KMS-11 (cell line): ENCODE measurements at regions not wholly inside any gene's neighbourhood (a gene's known extent, or its start where the extent isn't known, plus 50 kb on each side); places are given as distances from the start of the nearest gene placed in this dataset.

ENCODE experiments used
- H2AFZ ChIP-seq: fragments of 200-600 bp; sonication (generic); 2 replicates; pipeline ENCODE4 v1.6.1; 2016; ENCODE audit warnings: antibody characterized with exemption, mixed run types, low read depth
- H3K27ac ChIP-seq: fragments of 200-600 bp; sonication (generic); 2 replicates; pipeline ENCODE4 v1.6.1; 2016; ENCODE audit warnings: mild to moderate bottlenecking, mixed run types
- H3K27me3 ChIP-seq: fragments of 200-600 bp; sonication (generic); 2 replicates; pipeline ENCODE4 v1.6.1; 2017; ENCODE audit warnings: mild to moderate bottlenecking, low read depth, mixed run types, moderate library complexity; ENCODE audit not compliant: insufficient read depth
- H3K36me3 ChIP-seq: fragments of 200-600 bp; sonication (generic); 2 replicates; pipeline ENCODE4 v1.6.1; 2017; ENCODE audit warnings: mild to moderate bottlenecking, mixed run types; ENCODE audit not compliant: insufficient read depth
- H3K4me1 ChIP-seq: fragments of 200-600 bp; sonication (generic); 2 replicates; pipeline ENCODE4 v1.6.1; 2016; ENCODE audit warnings: mild to moderate bottlenecking, low read depth, mixed run types; ENCODE audit not compliant: poor library complexity, severe bottlenecking
- H3K4me2 ChIP-seq: fragments of 200-600 bp; sonication (generic); 2 replicates; pipeline ENCODE4 v1.7.0; 2016; ENCODE audit warnings: mild to moderate bottlenecking, mixed run types
- H3K4me3 ChIP-seq: fragments of 200-600 bp; sonication (generic); IDR thresholded peaks from 2 replicates; pipeline ENCODE4 v1.6.1; 2017; ENCODE audit warnings: low read depth, low read length, mixed read lengths; ENCODE audit not compliant: insufficient read depth
- H3K79me2 ChIP-seq: fragments of 200-600 bp; sonication (generic); 2 replicates; pipeline ENCODE4 v1.6.1; 2016; ENCODE audit warnings: low read depth, mixed run types; ENCODE audit not compliant: insufficient read depth
- H3K9ac ChIP-seq: fragments of 200-600 bp; sonication (generic); 2 replicates; pipeline ENCODE4 v1.6.1; 2016; ENCODE audit warnings: mild to moderate bottlenecking, mixed run types
- H4K20me1 ChIP-seq: fragments of 200-600 bp; sonication (generic); 2 replicates; pipeline ENCODE4 v1.6.1; 2016; ENCODE audit warnings: mild to moderate bottlenecking, mixed run types; ENCODE audit not compliant: insufficient read depth
- TF ChIP-seq, protein P1 (sequence below): fragments of 200-600 bp; sonication (generic); conservative IDR thresholded peaks from 2 replicates; pipeline ENCODE4 v1.6.1; 2017; ENCODE audit warnings: low read depth, mild to moderate bottlenecking, antibody characterized with exemption, low read length, moderate library complexity, mixed read lengths

DNA sequence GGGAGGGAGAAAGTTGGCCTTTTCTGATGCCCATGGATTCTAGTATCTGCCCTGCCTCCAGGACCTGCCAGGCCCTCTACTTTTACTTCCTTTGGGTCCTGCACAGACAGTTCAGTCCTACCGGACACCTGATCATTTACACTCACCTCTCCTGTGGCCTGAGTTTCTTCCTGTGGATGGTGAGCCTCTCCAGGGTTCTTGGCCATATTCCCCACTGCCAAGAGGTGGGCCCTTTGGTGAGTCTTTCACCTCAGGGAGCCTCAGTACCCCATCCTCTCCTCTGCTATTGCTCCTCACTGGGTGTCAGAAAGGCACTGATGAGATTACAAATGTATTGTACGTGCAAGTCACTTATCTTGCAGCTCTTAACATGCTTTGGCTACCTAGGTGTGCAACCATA lies 81.4 kb upstream of the ETV3 start:
- Histone ChIP-seq H3K9ac (no peak overlapping the region), H3K27me3 (no peaks in the 10 kb centered on the region), H3K79me2 (no peaks in the 10 kb centered on the region), H3K36me3 (no peaks in the 10 kb centered on the region), H4K20me1 (no peaks in the 10 kb centered on the region), H3K4me2 (no peak overlapping the region), H3K4me3 (no peak overlapping the region), H2AFZ (no peak overlapping the region), H3K27ac (no peak overlapping the region), H3K4me1 (no peaks in the 10 kb centered on the region)
- TF ChIP-seq, protein P1, sequence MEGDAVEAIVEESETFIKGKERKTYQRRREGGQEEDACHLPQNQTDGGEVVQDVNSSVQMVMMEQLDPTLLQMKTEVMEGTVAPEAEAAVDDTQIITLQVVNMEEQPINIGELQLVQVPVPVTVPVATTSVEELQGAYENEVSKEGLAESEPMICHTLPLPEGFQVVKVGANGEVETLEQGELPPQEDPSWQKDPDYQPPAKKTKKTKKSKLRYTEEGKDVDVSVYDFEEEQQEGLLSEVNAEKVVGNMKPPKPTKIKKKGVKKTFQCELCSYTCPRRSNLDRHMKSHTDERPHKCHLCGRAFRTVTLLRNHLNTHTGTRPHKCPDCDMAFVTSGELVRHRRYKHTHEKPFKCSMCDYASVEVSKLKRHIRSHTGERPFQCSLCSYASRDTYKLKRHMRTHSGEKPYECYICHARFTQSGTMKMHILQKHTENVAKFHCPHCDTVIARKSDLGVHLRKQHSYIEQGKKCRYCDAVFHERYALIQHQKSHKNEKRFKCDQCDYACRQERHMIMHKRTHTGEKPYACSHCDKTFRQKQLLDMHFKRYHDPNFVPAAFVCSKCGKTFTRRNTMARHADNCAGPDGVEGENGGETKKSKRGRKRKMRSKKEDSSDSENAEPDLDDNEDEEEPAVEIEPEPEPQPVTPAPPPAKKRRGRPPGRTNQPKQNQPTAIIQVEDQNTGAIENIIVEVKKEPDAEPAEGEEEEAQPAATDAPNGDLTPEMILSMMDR, result no peak

DNA sequence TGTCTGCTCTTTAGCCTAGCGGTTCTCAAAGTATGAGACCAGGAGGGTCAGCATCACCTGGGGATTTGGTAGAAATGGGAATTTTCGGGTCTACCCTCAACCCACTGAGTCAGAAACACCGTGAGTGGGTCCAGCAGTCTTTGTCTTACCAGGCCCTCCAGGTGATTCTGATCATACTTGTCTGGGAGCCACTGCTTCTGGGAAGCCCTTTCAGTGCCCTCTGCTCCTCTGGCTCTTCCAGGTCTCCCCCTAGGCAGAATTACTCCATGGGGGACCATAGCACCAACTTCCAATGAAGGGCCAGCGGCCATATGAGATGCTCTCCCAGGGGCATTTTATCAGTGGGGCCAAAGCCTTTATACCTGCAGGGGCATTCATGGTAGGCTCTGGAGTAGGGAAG lies 81.0 kb upstream of the ETV3 start:
- H2AFZ ChIP-seq, result no peak overlapping the region
- H3K79me2 ChIP-seq, result no peaks in the 10 kb centered on the region
- H3K9ac ChIP-seq, result no peak overlapping the region
- no peaks in the 10 kb centered on the region for H3K36me3 ChIP-seq
- H4K20me1 ChIP-seq, result no peaks in the 10 kb centered on the region
- no peak overlapping the region for H3K4me3 ChIP-seq
- no peaks in the 10 kb centered on the region for H3K27me3 ChIP-seq
- H3K4me1 ChIP-seq, result no peaks in the 10 kb centered on the region
- H3K4me2 ChIP-seq, result no peak overlapping the region
- TF ChIP-seq, protein P1, result no peak
- H3K27ac ChIP-seq, result no peak overlapping the region

DNA sequence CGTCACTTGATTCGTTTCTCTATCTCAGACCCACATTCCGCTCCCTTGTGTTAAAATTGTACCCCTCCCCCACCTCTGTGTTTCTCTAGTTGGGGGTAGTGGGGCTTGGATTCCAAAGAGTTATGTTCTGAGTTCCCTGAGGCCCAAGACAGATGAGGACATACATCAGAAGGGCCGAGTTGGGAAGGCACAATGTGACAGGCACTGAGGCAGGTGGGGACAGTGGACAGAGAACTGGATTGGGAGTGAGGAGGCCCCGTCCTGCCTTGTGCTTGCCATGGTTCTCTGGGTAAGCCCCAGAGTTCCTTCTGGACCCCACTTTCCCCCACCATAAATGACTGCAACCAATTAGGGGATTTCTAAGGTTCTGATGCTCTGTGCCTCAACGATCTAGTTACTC lies 80.5 kb upstream of the ETV3 start:
- Histone ChIP-seq H3K4me2 (no peak overlapping the region), H3K9ac (no peak overlapping the region), H3K4me3 (no peak overlapping the region), H3K27ac (no peak overlapping the region), H3K36me3 (no peaks in the 10 kb centered on the region), H2AFZ (no peak overlapping the region), H3K4me1 (no peaks in the 10 kb centered on the region), H3K27me3 (no peaks in the 10 kb centered on the region), H4K20me1 (no peaks in the 10 kb centered on the region), H3K79me2 (no peaks in the 10 kb centered on the region)
- TF ChIP-seq, protein P1, result no peak

DNA sequence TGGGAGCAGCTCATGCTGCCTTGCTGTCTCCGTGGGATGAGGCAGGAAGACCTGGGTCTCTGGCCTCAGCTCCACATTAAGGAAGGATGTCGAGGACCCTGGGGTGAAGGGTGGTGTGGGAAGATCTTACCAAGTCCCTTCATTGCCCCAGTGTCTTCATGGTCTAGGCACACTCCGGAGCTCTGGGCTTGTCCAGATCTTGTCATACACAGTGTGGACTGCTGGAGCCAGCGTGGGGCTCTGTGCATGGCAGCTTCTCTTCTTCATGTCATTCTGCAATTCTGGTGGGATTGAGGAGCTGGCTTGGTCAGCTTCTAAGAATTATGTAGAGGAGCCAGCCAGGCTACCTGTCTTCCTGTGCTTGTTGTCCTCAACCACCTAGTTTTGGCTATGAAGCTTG lies 79.3 kb upstream of the ETV3 start:
- Histone ChIP-seq H3K9ac (no peak overlapping the region), H3K79me2 (no peaks in the 10 kb centered on the region), H3K4me1 (no peaks in the 10 kb centered on the region), H3K36me3 (no peaks in the 10 kb centered on the region), H3K27me3 (no peaks in the 10 kb centered on the region), H3K4me2 (no peak overlapping the region), H2AFZ (no peak overlapping the region), H3K4me3 (no peak overlapping the region), H3K27ac (no peak overlapping the region), H4K20me1 (no peaks in the 10 kb centered on the region)
- TF ChIP-seq, protein P1, result no peak

DNA sequence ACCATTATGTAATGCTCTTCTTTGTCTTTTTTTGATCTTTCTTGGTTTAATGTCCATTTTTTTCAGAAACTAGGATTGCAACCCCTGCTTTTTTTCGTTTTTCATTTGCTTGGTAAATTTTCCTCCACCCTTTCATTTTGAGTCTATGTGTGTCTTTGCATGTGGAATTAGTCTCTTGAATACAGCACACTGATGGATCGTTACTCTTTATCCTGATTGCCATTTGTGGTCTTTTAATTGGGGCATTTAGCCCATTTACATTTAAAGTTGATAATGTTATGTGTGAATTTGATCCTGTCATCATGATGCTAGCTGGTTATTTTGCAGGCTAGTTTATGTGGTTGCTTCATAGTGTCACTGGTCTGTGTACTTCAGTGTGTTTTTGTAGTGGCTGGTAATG lies 75.6 kb upstream of the ETV3 start:
- Histone ChIP-seq H3K27me3 (no peaks in the 10 kb centered on the region), H3K4me1 (no peaks in the 10 kb centered on the region), H3K27ac (no peak overlapping the region), H4K20me1 (no peaks in the 10 kb centered on the region), H3K4me2 (no peak overlapping the region), H3K36me3 (no peaks in the 10 kb centered on the region), H3K4me3 (no peak overlapping the region), H2AFZ (no peak overlapping the region), H3K9ac (no peak overlapping the region), H3K79me2 (no peaks in the 10 kb centered on the region)
- TF ChIP-seq, protein P1, result no peak
